Globus pallidus (tissue), 1 donor: ENCODE measurements at regions not wholly inside any gene's neighbourhood (a gene's known extent, or its start where the extent isn't known, plus 50 kb on each side); places are given as distances from the start of the nearest gene placed in this dataset.

Experiments
- DNase-seq: peaks from one replicate; pipeline ENCODE4 v3.0.0-alpha.2; 2015; ENCODE audit warnings: low spot score

- no peak for DNase-seq
These were observed 286.8 kb downstream of the LMO4 start for GRCh38 chr1:87615491-87615890.

- no peak for DNase-seq
These were observed 287.2 kb downstream of the LMO4 start for GRCh38 chr1:87615901-87616300.

GRCh38 chr1:87620807-87621206 lies 292.1 kb downstream of the LMO4 start:
- DNase-seq: no peak

GRCh38 chr1:87629673-87630072 lies 301.0 kb downstream of the LMO4 start:
- DNase-seq: no peak

- no peak for DNase-seq
These were observed 303.6 kb downstream of the LMO4 start for GRCh38 chr1:87632232-87632631.

GRCh38 chr1:87636198-87636892 lies 307.7 kb downstream of the LMO4 start:
- no peak for DNase-seq

- DNase-seq: no peak
These were observed 310.0 kb downstream of the LMO4 start for GRCh38 chr1:87638636-87639035.

DNA sequence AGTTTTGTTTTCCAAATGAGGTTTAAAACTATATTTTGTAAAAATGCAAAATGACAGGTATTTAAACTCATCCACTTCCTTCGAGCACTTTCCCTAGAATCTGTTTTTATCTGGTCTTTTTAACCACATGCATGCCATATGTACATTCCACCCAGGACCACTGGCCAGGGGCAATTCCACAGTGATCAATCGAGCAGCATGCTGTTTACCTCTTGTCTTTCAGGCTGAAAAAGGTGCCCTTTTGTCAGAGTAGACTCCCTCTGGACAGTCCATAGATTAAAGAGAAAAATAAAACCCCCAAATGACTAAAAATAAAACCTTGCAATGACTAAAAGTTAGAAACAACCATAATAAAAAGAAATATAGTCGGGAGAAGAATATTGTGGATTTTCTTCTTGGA lies 313.3 kb downstream of the LMO4 start:
- DNase-seq: no peak

GRCh38 chr1:87642581-87643221 lies 314.0 kb downstream of the LMO4 start:
- DNase-seq: no peak

DNA sequence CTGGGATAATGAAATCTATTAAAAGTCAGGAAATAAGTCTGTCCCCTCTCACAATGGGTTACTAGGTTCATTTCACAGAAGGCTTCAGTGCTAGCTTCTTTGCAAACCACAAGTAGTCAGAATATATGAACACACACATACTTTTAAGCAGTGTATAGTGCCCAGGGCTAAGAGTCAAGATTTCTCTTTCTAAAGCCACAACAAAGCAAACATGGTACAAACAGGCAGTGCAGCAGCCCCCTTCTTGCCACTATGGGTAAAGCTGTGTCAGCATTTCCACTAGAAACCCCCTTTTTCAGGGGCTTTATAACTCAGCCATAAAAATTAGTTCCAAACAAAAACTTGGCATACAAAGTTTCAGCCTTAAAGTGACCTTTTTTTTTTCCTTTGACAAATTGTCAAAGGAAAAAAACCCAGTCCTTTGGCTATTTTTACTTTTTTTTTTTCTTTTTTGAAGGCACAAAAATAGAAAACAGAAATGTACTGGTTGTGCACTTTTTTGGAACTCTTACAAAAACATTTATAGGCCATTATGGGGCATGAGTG lies 315.4 kb downstream of the LMO4 start:
- no peak for DNase-seq

DNA sequence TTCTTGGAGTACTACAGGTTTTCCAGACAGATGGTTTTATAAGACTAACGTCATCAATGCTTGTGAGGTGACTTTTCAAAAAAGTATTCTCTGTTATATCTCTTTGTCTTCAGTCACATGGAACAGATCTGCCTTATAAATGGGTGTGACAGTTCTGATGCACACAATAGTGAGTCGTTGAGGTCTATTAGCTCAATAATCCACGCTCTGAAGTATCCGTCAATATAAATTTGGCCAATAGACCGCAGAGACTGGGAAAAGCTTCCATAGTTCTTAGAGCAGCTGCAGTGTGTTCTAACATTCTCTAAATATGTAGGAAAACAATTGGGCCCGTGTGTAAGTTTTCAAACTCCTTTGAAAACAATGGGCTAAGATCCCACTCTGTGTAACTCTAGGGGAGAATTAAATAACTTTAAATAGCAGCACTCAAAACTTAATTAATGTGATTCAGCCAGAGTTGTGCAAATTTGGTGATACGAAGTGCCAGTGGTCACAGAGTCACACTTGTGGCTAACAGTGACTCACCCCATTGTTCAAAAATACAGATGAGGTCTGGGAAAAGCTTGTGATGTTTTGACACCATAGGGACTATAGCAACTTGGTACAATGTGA lies 316.0 kb downstream of the LMO4 start:
- peak; percentile 51 for DNase-seq

GRCh38 chr1:87647430-87648177 lies 318.9 kb downstream of the LMO4 start:
- no peak for DNase-seq

DNA sequence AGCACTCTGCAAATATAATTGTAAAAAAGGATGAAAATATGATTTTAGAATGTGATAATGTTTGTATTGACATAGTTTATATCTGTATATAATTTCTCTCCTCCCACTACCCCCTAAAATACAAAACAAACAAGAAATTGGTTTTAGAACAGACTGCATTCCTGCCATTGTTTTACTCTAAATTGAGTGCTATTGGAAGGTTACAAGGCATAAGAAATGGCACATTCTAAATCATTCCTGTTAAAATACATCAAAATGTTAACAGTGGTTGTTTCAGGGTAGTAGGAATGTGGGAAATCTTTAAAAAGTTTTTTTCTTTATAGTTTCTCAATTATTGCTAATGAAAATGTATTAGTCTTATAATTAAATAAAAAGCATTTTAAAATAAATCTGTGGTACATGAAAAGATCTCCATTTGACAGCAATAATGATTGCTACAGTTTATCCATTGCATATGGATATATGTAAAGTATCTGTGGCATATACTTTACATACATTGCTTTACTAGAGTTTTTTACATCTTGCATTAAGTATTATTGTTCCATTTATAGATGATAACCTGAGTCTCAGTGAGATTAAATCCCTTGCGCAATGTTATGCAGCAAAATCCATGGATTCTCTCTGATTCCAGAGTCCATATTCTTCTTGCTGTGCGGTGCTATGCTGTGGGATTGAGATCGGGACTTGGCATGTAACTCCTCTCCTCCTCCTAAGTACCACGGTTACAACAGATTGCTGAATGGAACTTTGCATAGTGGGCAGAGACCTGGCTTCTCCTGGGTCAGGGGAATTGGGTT lies 319.8 kb downstream of the LMO4 start:
- DNase-seq: no peak

DNA sequence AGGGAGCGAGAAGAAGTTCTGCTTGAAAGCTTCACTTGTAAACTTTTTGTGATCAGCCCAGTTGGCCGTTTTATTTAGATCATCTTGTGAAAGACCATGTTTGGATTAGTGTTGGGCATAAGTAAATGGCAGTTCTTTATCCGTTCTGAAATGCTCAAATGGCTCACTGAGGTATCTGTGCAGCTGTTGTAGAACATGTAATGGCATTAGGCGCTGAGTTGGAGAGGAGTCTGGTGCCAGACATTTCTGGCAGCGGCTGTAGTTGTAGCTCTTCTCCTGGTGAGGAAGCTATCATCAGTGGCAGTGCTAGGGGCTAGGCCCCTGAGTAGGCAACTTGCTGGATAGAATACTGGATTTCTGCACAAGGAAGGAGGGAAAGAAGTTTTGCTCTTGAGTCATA lies 321.6 kb downstream of the LMO4 start:
- DNase-seq: no peak

DNA sequence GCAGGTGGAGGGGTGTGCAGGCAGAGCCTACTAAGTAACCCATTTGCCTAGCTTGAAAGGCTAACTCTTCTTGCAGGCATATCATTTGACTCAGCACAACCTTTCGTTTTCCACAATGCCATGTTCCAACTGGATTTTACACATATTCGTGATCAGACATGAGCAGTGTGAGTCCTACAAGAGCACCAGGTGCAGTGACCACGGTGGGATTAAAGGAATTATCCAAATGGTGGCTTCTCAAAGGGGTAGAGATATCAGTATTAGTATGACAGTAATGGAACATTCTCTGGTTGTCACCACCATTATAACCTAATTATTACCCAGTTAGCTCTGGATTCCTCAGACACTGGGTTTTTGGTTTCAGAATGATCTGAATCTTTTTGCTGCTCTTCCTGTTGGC lies 323.5 kb downstream of the LMO4 start:
- no peak for DNase-seq

GRCh38 chr1:87665151-87665550 lies 336.5 kb downstream of the LMO4 start:
- no peak for DNase-seq

GRCh38 chr1:87666681-87667080 lies 338.0 kb downstream of the LMO4 start:
- no peak for DNase-seq

DNA sequence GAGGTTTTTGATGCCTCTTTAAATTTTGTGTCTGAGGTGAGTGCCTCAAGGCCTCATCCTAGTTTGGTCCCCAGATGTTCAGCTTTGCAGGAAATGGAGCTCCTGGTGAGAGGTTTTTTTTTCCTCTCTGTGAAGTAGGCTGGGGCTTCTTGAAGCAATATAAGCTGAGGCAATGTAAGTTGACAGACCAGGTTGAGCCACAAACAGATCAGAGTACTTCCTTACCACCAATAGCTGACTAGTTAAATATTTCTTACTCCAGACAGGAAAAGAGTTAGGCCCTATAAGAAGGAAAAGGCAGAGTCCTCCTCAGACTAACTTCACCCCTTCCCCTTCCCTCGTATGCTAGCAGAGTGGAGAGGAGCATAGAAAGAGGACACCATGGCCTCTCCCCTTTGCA lies 341.0 kb downstream of the LMO4 start:
- DNase-seq: no peak

DNA sequence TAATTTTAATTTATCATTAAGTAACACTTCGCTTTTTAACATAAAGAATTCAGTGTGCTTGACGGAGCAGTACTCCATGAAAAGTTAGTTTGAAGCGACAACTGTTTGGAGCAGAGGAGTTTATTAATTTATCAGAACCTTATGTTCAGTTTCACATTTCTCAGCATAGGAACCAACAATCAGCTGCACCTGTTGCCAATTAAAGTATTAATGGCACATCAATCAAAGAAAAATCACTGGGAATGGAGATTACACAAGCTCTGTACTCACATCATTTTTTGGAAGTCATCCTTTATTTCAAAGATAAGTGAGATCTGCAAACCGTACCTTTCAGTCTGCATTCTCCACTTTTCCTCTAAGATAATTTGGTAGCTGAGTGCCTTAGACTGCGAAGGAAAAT lies 344.6 kb downstream of the LMO4 start:
- DNase-seq: no peak

DNA sequence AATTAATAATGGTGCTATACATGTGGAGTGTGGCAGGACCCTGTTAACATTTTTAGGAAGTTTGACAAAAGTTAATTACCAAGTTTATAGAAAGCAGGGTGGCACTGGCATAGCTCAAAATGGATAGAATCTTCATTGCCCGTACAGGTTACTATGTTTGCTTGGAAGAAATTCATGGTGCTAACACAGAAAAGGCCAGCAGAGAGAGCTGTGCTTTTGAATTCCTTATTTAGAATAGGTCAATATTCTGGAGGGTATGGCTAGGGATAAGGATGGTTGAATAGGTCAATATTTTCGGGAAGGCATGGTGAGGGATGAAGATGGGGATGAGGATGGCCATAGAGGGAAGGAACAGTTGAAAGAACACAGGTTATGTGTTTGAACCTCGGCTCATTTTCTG lies 345.1 kb downstream of the LMO4 start:
- DNase-seq: no peak

GRCh38 chr1:87674791-87675190 lies 346.1 kb downstream of the LMO4 start:
- no peak for DNase-seq

DNA sequence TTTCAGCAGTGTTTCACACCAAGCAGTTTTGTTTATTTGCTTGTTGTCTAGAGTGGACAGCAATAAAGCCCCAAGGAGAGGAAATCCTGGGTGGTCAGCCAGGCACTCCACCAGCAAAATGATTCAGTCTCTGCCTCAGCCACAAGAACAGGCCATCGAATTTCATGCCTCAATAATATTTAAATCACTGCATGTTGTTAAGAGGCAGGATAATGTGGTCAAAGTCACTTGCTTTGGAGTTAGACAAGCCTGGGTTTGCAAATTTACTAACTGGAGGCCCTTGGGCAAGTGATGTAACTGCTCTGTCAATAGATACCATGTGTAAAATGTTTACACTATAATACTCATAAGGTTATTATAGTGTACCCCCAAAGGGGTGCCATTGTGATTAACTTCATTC lies 349.6 kb downstream of the LMO4 start:
- no peak for DNase-seq
